ENCODE measurements at regions not wholly inside any gene's neighbourhood (a gene's known extent, or its start where the extent isn't known, plus 50 kb on each side); places are given as distances from the start of the nearest gene placed in this dataset.

- TF ChIP-seq CTCF (conservative IDR thresholded peaks at IDR 0.05; ENCODE audit: low read length) (no peak), EZH2phosphoT487 (IDR thresholded peaks at IDR 0.05; ENCODE audit: borderline replicate concordance, low read depth, low read length) (no peak)
Measured at GRCh38 chr2:42995752-42996422, 203.5 kb upstream of the HAAO start.

Measured in OCI-LY7 (cell line).